SK-N-SH treated with all-trans-retinoic acid at 6 μM for 48 hours (cell line): ENCODE measurements at regions not wholly inside any gene's neighbourhood (a gene's known extent, or its start where the extent isn't known, plus 50 kb on each side); places are given as distances from the start of the nearest gene placed in this dataset.

Experiments
- ATAC-seq: fragments of 200-7000 bp; cut with Tn5 transposase; 3 replicates; pipeline ENCODE4 v1.9.1; 2020; ENCODE audit warnings: mild to moderate bottlenecking, moderate library complexity
- ARNTL ChIP-seq: fragments of 450-650 bp; formaldehyde crosslinking; IDR thresholded peaks from 2 replicates; pipeline ENCODE4 v1.5.0; 2020; ENCODE audit warnings: low read depth, mild to moderate bottlenecking, moderate library complexity, borderline replicate concordance
- BACH2 ChIP-seq: fragments of 250-450 bp; sonication (Bioruptor Pico); IDR thresholded peaks from 2 replicates; pipeline ENCODE4 v1.9.0; 2021; ENCODE audit warnings: mild to moderate bottlenecking, borderline replicate concordance
- CREB5 ChIP-seq: fragments of 250-450 bp; sonication (Bioruptor Pico); IDR thresholded peaks from 2 replicates; pipeline ENCODE4 v1.5.1; 2020; ENCODE audit warnings: low read depth, mild to moderate bottlenecking, moderate library complexity
- CSDC2 ChIP-seq: fragments of 250-450 bp; sonication (Bioruptor Pico); IDR thresholded peaks from 2 replicates; pipeline ENCODE4 v1.5.0; 2020; ENCODE audit warnings: mild to moderate bottlenecking, moderate library complexity
- CSRNP3 ChIP-seq: fragments of 250-450 bp; sonication (Bioruptor Pico); IDR thresholded peaks from 2 replicates; pipeline ENCODE4 v1.5.1; 2021; ENCODE audit warnings: mild to moderate bottlenecking, moderate library complexity
- ESRRG ChIP-seq: fragments of 250-450 bp; sonication (Bioruptor Pico); IDR thresholded peaks from 2 replicates; pipeline ENCODE4 v1.6.1; 2021; ENCODE audit warnings: mild to moderate bottlenecking
- OSR1 ChIP-seq: fragments of 250-450 bp; sonication (Bioruptor Pico); IDR thresholded peaks from 2 replicates; pipeline ENCODE4 v1.8.0; 2022; ENCODE audit warnings: moderate library complexity, mild to moderate bottlenecking, inconsistent platforms
- PATZ1 ChIP-seq: fragments of 250-450 bp; sonication (Bioruptor Pico); IDR thresholded peaks from 2 replicates; pipeline ENCODE4 v1.8.0; 2020; ENCODE audit warnings: mild to moderate bottlenecking, moderate library complexity, borderline replicate concordance
- POU6F1 ChIP-seq: fragments of 250-450 bp; sonication (Bioruptor Pico); IDR thresholded peaks from 2 replicates; pipeline ENCODE4 v1.8.0; 2021; ENCODE audit warnings: low read depth, mild to moderate bottlenecking, moderate library complexity, borderline replicate concordance
- PPARA ChIP-seq: fragments of 250-450 bp; sonication (Bioruptor Pico); IDR thresholded peaks from 2 replicates; pipeline ENCODE4 v1.5.0; 2020; ENCODE audit warnings: mild to moderate bottlenecking, borderline replicate concordance
- TCF4 ChIP-seq: fragments of 250-450 bp; sonication (Bioruptor Pico); IDR thresholded peaks from 2 replicates; pipeline ENCODE4 v1.8.0; 2021; ENCODE audit warnings: mild to moderate bottlenecking, moderate library complexity, borderline replicate concordance
- TSHZ2 ChIP-seq: fragments of 250-450 bp; sonication (Bioruptor Pico); IDR thresholded peaks from 2 replicates; pipeline ENCODE4 v1.5.0; 2020; ENCODE audit warnings: mild to moderate bottlenecking, moderate library complexity
- ZC3H10 ChIP-seq: fragments of 250-450 bp; sonication (Bioruptor Pico); IDR thresholded peaks from 2 replicates; pipeline ENCODE4 v1.5.1; 2021; ENCODE audit warnings: mild to moderate bottlenecking, moderate library complexity
- ZFP3 ChIP-seq: fragments of 250-450 bp; sonication (Bioruptor Pico); IDR thresholded peaks from 2 replicates; pipeline ENCODE4 v1.5.0; 2020; ENCODE audit warnings: mild to moderate bottlenecking, moderate library complexity
- ZNF565 ChIP-seq: fragments of 450-650 bp; formaldehyde crosslinking; conservative IDR thresholded peaks from 2 replicates; pipeline ENCODE4 v1.5.0; 2020; ENCODE audit warnings: low read depth, mild to moderate bottlenecking, moderate library complexity
- ZNF70 ChIP-seq: fragments of 450-650 bp; formaldehyde crosslinking; IDR thresholded peaks from 2 replicates; pipeline ENCODE4 v1.5.0; 2020; ENCODE audit warnings: mild to moderate bottlenecking, moderate library complexity
- ZNF8 ChIP-seq: fragments of 450-650 bp; formaldehyde crosslinking; IDR thresholded peaks from 2 replicates; pipeline ENCODE4 v1.5.0; 2020; ENCODE audit warnings: mild to moderate bottlenecking, moderate library complexity

GRCh38 chr1:200266871-200267270, 143.0 kb downstream of the ZNF281 start (continued):
- TF ChIP-seq BACH2 (CRISPR knock-in tag) = no peak

GRCh38 chr1:200265881-200266280, 144.0 kb downstream of the ZNF281 start:
- TF ChIP-seq ZNF8 (CRISPR knock-in tag) (no peak), BACH2 (CRISPR knock-in tag) (no peak), ARNTL (no peak), CSRNP3 (CRISPR knock-in tag) (no peak), PATZ1 (CRISPR knock-in tag) (no peak), POU6F1 (CRISPR knock-in tag) (no peak), ZNF565 (CRISPR knock-in tag) (no peak), OSR1 (CRISPR knock-in tag) (no peak)
- ATAC-seq = no peak

GRCh38 chr1:200265104-200265503, 144.7 kb downstream of the ZNF281 start:
- no peak for ATAC-seq
- TF ChIP-seq CREB5 (CRISPR knock-in tag) = no peak

- TF ChIP-seq PATZ1 (CRISPR knock-in tag) (no peak), OSR1 (CRISPR knock-in tag) (no peak), PPARA (CRISPR knock-in tag) (no peak), ZC3H10 (CRISPR knock-in tag) (no peak), ZNF8 (CRISPR knock-in tag) (no peak), TSHZ2 (no peak), ARNTL (no peak), CSDC2 (no peak), CSRNP3 (CRISPR knock-in tag) (no peak), ZNF70 (no peak), ZNF565 (CRISPR knock-in tag) (no peak), ZFP3 (CRISPR knock-in tag) (no peak), ESRRG (CRISPR knock-in tag) (no peak), TCF4 (no peak), POU6F1 (CRISPR knock-in tag) (no peak)
- no peak for ATAC-seq
Observed at GRCh38 chr1:200263203-200263602, 146.6 kb downstream of the ZNF281 start.
